NB4 (cell line): ENCODE measurements at regions not wholly inside any gene's neighbourhood (a gene's known extent, or its start where the extent isn't known, plus 50 kb on each side); places are given as distances from the start of the nearest gene placed in this dataset.

Source experiments
- MYC ChIP-seq: IDR thresholded peaks from 2 replicates; pipeline ENCODE4 v1.6.1; 2011; ENCODE audit warnings: low read depth, low read length
- POLR2A ChIP-seq: IDR thresholded peaks from 2 replicates; pipeline ENCODE4 v1.6.1; 2011; ENCODE audit warnings: mild to moderate bottlenecking; ENCODE audit not compliant: insufficient read length; ENCODE audit errors: extremely low read depth
- TF ChIP-seq, protein P1 (sequence below): IDR thresholded peaks from one replicate; pipeline ENCODE4 v1.5.1; 2012; ENCODE audit warnings: low read depth, low read length

DNA sequence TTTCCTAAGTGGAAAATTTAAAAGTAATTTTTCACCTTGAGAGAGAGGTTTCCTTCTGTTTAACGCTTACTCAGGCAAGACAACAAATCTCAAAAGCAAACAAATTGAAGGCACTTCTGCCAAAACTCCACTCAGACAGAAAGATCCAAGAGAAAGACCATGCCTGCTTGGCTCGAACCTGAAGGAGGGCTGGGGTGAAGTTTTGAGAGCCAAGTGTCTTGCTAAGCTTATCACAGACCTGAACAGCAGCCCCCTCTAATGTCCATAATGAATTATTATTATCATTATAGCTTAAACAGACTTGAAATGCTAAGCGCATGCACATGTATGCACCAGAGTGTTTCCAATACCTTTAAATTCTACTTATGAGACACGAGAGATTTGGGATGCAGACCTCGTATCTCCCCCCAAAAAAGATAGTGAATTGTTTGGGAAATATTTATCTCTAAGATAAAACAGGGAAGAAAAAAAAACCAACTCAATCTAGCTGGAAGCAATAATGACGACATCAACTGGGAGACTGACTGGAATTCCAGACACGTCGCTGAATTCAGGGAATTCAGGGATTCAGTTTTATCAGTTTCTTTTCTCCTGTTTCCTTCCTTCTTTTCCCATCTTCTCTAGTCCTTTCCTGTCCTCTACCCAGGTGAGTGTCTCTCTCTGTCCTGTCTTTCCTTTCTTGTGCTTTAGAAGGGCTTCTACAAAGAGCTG, 473.2 kb downstream of the RBFOX1 start:
- TF ChIP-seq, protein P1, sequence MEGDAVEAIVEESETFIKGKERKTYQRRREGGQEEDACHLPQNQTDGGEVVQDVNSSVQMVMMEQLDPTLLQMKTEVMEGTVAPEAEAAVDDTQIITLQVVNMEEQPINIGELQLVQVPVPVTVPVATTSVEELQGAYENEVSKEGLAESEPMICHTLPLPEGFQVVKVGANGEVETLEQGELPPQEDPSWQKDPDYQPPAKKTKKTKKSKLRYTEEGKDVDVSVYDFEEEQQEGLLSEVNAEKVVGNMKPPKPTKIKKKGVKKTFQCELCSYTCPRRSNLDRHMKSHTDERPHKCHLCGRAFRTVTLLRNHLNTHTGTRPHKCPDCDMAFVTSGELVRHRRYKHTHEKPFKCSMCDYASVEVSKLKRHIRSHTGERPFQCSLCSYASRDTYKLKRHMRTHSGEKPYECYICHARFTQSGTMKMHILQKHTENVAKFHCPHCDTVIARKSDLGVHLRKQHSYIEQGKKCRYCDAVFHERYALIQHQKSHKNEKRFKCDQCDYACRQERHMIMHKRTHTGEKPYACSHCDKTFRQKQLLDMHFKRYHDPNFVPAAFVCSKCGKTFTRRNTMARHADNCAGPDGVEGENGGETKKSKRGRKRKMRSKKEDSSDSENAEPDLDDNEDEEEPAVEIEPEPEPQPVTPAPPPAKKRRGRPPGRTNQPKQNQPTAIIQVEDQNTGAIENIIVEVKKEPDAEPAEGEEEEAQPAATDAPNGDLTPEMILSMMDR: no peak
- TF ChIP-seq POLR2A (no peak), MYC (no peak)
